NT2/D1 (cell line): ENCODE measurements at regions not wholly inside any gene's neighbourhood (a gene's known extent, or its start where the extent isn't known, plus 50 kb on each side); places are given as distances from the start of the nearest gene placed in this dataset.

Experiments
- DNase-seq: peaks from one replicate; pipeline ENCODE4 v3.0.0-alpha.2; 2011; ENCODE audit warnings: low read depth, low spot score
- H3K27me3 ChIP-seq: 2 replicates; pipeline ENCODE4 v1.6.0; 2011; ENCODE audit warnings: mild to moderate bottlenecking; ENCODE audit not compliant: insufficient read length, insufficient read depth
- H3K36me3 ChIP-seq: 2 replicates; pipeline ENCODE4 v1.6.1; 2011; ENCODE audit warnings: mild to moderate bottlenecking, low read length, mixed read lengths; ENCODE audit not compliant: insufficient read depth, insufficient read length
- H3K4me1 ChIP-seq: 2 replicates; pipeline ENCODE4 v1.5.1; 2011; ENCODE audit not compliant: insufficient read depth, insufficient read length
- H3K4me3 ChIP-seq: 2 replicates; pipeline ENCODE4 v1.5.1; 2011; ENCODE audit warnings: low read depth; ENCODE audit not compliant: insufficient read length
- H3K9ac ChIP-seq: 2 replicates; pipeline ENCODE4 v1.6.0; 2011; ENCODE audit warnings: low read depth; ENCODE audit not compliant: insufficient read length
- H3K9me3 ChIP-seq: 2 replicates; pipeline ENCODE4 v1.5.1; 2011; ENCODE audit warnings: mild to moderate bottlenecking, low read length; ENCODE audit not compliant: insufficient read depth
- SUZ12 ChIP-seq: IDR thresholded peaks from 2 replicates; pipeline ENCODE4 v1.6.1; 2011; ENCODE audit not compliant: insufficient read length, insufficient read depth; ENCODE audit errors: extremely low read depth
- YY1 ChIP-seq: IDR thresholded peaks from 2 replicates; pipeline ENCODE4 v1.6.1; 2011; ENCODE audit not compliant: insufficient read length, insufficient read depth
- ZNF274 ChIP-seq: IDR thresholded peaks from 2 replicates; pipeline ENCODE4 v1.6.1; 2011; ENCODE audit warnings: mild to moderate bottlenecking, low read depth, low read length

- Histone ChIP-seq H3K27me3 (no peaks in the 10 kb centered on the region), H3K9me3 (peaks cover 21% of the 10 kb centered on the region), H3K4me3 (no peak overlapping the region), H3K4me1 (peaks cover 8% of the 10 kb centered on the region), H3K9ac (no peak overlapping the region), H3K36me3 (no peaks in the 10 kb centered on the region)
- TF ChIP-seq SUZ12 (no peak), YY1 (no peak), ZNF274 (no peak)
- no peak for DNase-seq
Observed at GRCh38 chr21:39060485-39061083, 122.7 kb downstream of the PSMG1 start.

- H3K9ac ChIP-seq = no peak overlapping the region
- H3K9me3 ChIP-seq = no peaks in the 10 kb centered on the region
- DNase-seq = no peak
- no peaks in the 10 kb centered on the region for H3K36me3 ChIP-seq
- peaks cover 7% of the 10 kb centered on the region for H3K4me1 ChIP-seq
- no peaks in the 10 kb centered on the region for H3K27me3 ChIP-seq
- no peak overlapping the region for H3K4me3 ChIP-seq
- TF ChIP-seq SUZ12 = no peak
- no peak for TF ChIP-seq YY1
- TF ChIP-seq ZNF274 = no peak
Observed at GRCh38 chr21:39057121-39057520, 126.1 kb downstream of the PSMG1 start.

- TF ChIP-seq ZNF274 (no peak), YY1 (no peak), SUZ12 (no peak)
- H3K9me3 ChIP-seq = no peaks in the 10 kb centered on the region
- H3K27me3 ChIP-seq = no peaks in the 10 kb centered on the region
- no peak overlapping the region for H3K9ac ChIP-seq
- DNase-seq = no peak
- H3K4me1 ChIP-seq = peaks cover 2% of the 10 kb centered on the region
- H3K36me3 ChIP-seq = no peaks in the 10 kb centered on the region
- H3K4me3 ChIP-seq = no peak overlapping the region
Observed at GRCh38 chr21:39056636-39057035, 126.6 kb downstream of the PSMG1 start.

GRCh38 chr21:39055167-39055767 is 128.0 kb downstream of the PSMG1 start:
- Histone ChIP-seq H3K36me3 (no peaks in the 10 kb centered on the region), H3K27me3 (no peaks in the 10 kb centered on the region), H3K9me3 (no peaks in the 10 kb centered on the region), H3K4me3 (no peak overlapping the region), H3K9ac (no peak overlapping the region), H3K4me1 (no peaks in the 10 kb centered on the region)
- no peak for DNase-seq
- no peak for TF ChIP-seq YY1
- no peak for TF ChIP-seq SUZ12
- no peak for TF ChIP-seq ZNF274

GRCh38 chr21:39054066-39054465 is 129.2 kb downstream of the PSMG1 start:
- Histone ChIP-seq H3K9ac (no peak overlapping the region), H3K4me1 (no peaks in the 10 kb centered on the region), H3K36me3 (no peaks in the 10 kb centered on the region), H3K27me3 (no peaks in the 10 kb centered on the region), H3K9me3 (no peaks in the 10 kb centered on the region), H3K4me3 (no peak overlapping the region)
- TF ChIP-seq YY1 (no peak), SUZ12 (no peak), ZNF274 (no peak)
- no peak for DNase-seq

GRCh38 chr21:39053126-39053525 is 130.1 kb downstream of the PSMG1 start:
- TF ChIP-seq SUZ12 (no peak), ZNF274 (no peak), YY1 (no peak)
- H3K27me3 ChIP-seq = no peaks in the 10 kb centered on the region
- no peaks in the 10 kb centered on the region for H3K36me3 ChIP-seq
- no peak overlapping the region for H3K4me3 ChIP-seq
- no peak overlapping the region for H3K9ac ChIP-seq
- no peaks in the 10 kb centered on the region for H3K9me3 ChIP-seq
- H3K4me1 ChIP-seq = no peaks in the 10 kb centered on the region
- DNase-seq = no peak

GRCh38 chr21:39052718-39053117 is 130.5 kb downstream of the PSMG1 start:
- no peaks in the 10 kb centered on the region for H3K36me3 ChIP-seq
- no peaks in the 10 kb centered on the region for H3K4me1 ChIP-seq
- no peak overlapping the region for H3K4me3 ChIP-seq
- no peaks in the 10 kb centered on the region for H3K9me3 ChIP-seq
- H3K9ac ChIP-seq = no peak overlapping the region
- no peak for TF ChIP-seq SUZ12
- TF ChIP-seq ZNF274 = no peak
- TF ChIP-seq YY1 = no peak
- H3K27me3 ChIP-seq = no peaks in the 10 kb centered on the region
- no peak for DNase-seq
